Neural cell (in vitro differentiated cells): ENCODE measurements at regions not wholly inside any gene's neighbourhood (a gene's known extent, or its start where the extent isn't known, plus 50 kb on each side); places are given as distances from the start of the nearest gene placed in this dataset.

ENCODE experiments used
- H2AFZ ChIP-seq: fragments of 200-600, 300-800 bp; sonication (generic), shearing (Covaris generic); 2 replicates; pipeline ENCODE4 v1.6.0; 2014; ENCODE audit warnings: low read depth, mild to moderate bottlenecking, antibody characterized with exemption, low read length, moderate library complexity
- H3F3A ChIP-seq: fragments of 200-600 bp; shearing (Covaris generic); 2 replicates; pipeline ENCODE4 v1.6.1; 2016; ENCODE audit warnings: mild to moderate bottlenecking, moderate library complexity, mixed read lengths, antibody characterized with exemption, low read length; ENCODE audit not compliant: insufficient read depth, poor library complexity, severe bottlenecking
- H3K27ac ChIP-seq: fragments of 200-600, 300-800 bp; sonication (generic), shearing (Covaris generic); 2 replicates; pipeline ENCODE4 v1.5.1; 2014; ENCODE audit warnings: mild to moderate bottlenecking, low read length, moderate library complexity
- H3K27me3 ChIP-seq: fragments of 300-800, 200-600 bp; sonication (generic), shearing (Covaris generic); 2 replicates; pipeline ENCODE4 v1.6.0; 2014; ENCODE audit warnings: mild to moderate bottlenecking, low read depth, low read length, moderate library complexity; ENCODE audit not compliant: insufficient read depth
- H3K36me3 ChIP-seq: fragments of 300-800, 200-600 bp; sonication (generic), shearing (Covaris generic); 2 replicates; pipeline ENCODE4 v1.5.1; 2014; ENCODE audit warnings: mild to moderate bottlenecking, antibody characterized with exemption, low read length, moderate library complexity; ENCODE audit not compliant: insufficient read depth
- H3K4me2 ChIP-seq: fragments of 300-800, 200-600 bp; sonication (generic), shearing (Covaris generic); 2 replicates; pipeline ENCODE4 v1.6.0; 2014; ENCODE audit warnings: mild to moderate bottlenecking, low read length
- H3K4me3 ChIP-seq: fragments of 300-800, 200-600 bp; sonication (generic), shearing (Covaris generic); 2 replicates; pipeline ENCODE4 v1.5.1; 2014; ENCODE audit warnings: mild to moderate bottlenecking, low read length, moderate library complexity
- H3K79me2 ChIP-seq: fragments of 200-600 bp; shearing (Covaris generic); replicated peaks from 2 replicates; pipeline ENCODE4 v1.6.0; 2014; ENCODE audit warnings: mild to moderate bottlenecking, low read length, moderate library complexity; ENCODE audit not compliant: insufficient read depth
- H3K9ac ChIP-seq: fragments of 300-800, 200-600 bp; sonication (generic), shearing (Covaris generic); 2 replicates; pipeline ENCODE4 v1.6.1; 2016; ENCODE audit warnings: mild to moderate bottlenecking, low read length, mixed read lengths
- H3K9me2 ChIP-seq: fragments of 200-600 bp; shearing (Covaris generic); 2 replicates; pipeline ENCODE4 v1.6.1; 2016; ENCODE audit warnings: mild to moderate bottlenecking, low read length, mixed read lengths; ENCODE audit not compliant: insufficient read depth
- H3K9me3 ChIP-seq: fragments of 200-600, 300-800 bp; sonication (generic), shearing (Covaris generic); 2 replicates; pipeline ENCODE4 v1.6.1; 2016; ENCODE audit warnings: mild to moderate bottlenecking, mixed run types, low read length, moderate library complexity, mixed read lengths
- H4K20me1 ChIP-seq: fragments of 200-600 bp; shearing (Covaris generic); 2 replicates; pipeline ENCODE4 v1.6.1; 2016; ENCODE audit warnings: mild to moderate bottlenecking, mixed run types; ENCODE audit not compliant: insufficient read depth
- EP300 ChIP-seq: fragments of 450-650 bp; conservative IDR thresholded peaks from 2 replicates; pipeline ENCODE4 v1.6.1; 2014; ENCODE audit warnings: antibody characterized with exemption, mild to moderate bottlenecking, moderate library complexity; ENCODE audit not compliant: poor library complexity, severe bottlenecking
- EZH2 ChIP-seq: fragments of 200-600, 300-800 bp; shearing (Covaris generic), sonication (generic); IDR thresholded peaks from 2 replicates; pipeline ENCODE4 v1.6.1; 2014; ENCODE audit warnings: antibody characterized with exemption, low read length, borderline replicate concordance, mild to moderate bottlenecking; ENCODE audit not compliant: insufficient read depth, poor library complexity, severe bottlenecking
- MXI1 ChIP-seq: fragments of 450-650 bp; conservative IDR thresholded peaks from 2 replicates; pipeline ENCODE4 v1.6.1; 2014; ENCODE audit warnings: antibody characterized with exemption, mild to moderate bottlenecking; ENCODE audit not compliant: poor library complexity, severe bottlenecking
- POLR2AphosphoS5 ChIP-seq: IDR thresholded peaks from 2 replicates; pipeline ENCODE4 v1.6.1; 2012
- RAD21 ChIP-seq: fragments of 450-650 bp; conservative IDR thresholded peaks from 2 replicates; pipeline ENCODE4 v1.6.1; 2014; ENCODE audit warnings: antibody characterized with exemption, mild to moderate bottlenecking, moderate library complexity
- SMC3 ChIP-seq: fragments of 450-650 bp; conservative IDR thresholded peaks from 2 replicates; pipeline ENCODE4 v1.6.1; 2014; ENCODE audit warnings: antibody characterized with exemption, mild to moderate bottlenecking, moderate library complexity; ENCODE audit not compliant: poor library complexity
- TAF1 ChIP-seq: IDR thresholded peaks from 2 replicates; pipeline ENCODE4 v1.6.1; 2012; ENCODE audit warnings: low read depth
- TF ChIP-seq, protein P1 (sequence below): IDR thresholded peaks from 2 replicates; pipeline ENCODE4 v1.6.1; 2012; ENCODE audit warnings: borderline replicate concordance
- TF ChIP-seq, protein P2 (sequence below): fragments of 450-650 bp; IDR thresholded peaks from 2 replicates; pipeline ENCODE4 v1.5.1; 2014; ENCODE audit warnings: antibody characterized with exemption, mild to moderate bottlenecking, moderate library complexity; ENCODE audit not compliant: poor library complexity, severe bottlenecking

DNA sequence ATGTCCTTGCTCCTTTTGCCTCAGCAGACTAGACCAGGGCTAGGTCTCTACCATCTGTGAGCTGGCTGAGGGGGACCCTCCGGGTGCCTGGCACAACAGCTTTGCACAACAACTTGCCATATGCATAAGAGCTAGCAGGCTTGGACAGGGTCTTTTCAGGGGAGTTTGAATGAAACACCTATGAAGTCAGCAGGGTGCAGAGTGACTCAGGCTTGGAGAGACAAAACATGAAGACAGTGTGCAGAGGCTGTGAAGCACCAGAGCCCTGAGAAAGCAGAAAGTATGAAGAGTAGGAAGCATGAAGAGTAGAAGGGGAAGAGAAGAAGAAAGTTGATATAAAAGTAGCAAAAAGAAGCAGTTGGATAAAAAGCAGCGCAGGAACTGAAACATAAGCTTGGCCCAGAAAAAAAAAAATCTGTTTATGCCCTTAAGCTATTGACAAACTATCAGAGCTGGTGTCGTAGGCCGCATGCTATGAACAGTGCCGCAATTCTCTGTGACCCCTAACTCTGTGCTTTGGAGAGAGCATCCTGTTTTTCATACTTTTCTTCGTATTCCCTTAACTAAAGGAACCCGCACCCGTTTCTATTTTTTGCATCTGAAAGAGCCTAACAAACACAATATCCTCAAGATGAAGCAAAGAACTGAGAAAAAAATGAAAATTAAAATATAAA, 52.7 kb upstream of the FAM216B start:
- TF ChIP-seq SMC3 (no peak), RAD21 (no peak), EP300 (no peak), MXI1 (no peak), EZH2 (no peak), TAF1 (no peak)
- TF ChIP-seq, protein P1, sequence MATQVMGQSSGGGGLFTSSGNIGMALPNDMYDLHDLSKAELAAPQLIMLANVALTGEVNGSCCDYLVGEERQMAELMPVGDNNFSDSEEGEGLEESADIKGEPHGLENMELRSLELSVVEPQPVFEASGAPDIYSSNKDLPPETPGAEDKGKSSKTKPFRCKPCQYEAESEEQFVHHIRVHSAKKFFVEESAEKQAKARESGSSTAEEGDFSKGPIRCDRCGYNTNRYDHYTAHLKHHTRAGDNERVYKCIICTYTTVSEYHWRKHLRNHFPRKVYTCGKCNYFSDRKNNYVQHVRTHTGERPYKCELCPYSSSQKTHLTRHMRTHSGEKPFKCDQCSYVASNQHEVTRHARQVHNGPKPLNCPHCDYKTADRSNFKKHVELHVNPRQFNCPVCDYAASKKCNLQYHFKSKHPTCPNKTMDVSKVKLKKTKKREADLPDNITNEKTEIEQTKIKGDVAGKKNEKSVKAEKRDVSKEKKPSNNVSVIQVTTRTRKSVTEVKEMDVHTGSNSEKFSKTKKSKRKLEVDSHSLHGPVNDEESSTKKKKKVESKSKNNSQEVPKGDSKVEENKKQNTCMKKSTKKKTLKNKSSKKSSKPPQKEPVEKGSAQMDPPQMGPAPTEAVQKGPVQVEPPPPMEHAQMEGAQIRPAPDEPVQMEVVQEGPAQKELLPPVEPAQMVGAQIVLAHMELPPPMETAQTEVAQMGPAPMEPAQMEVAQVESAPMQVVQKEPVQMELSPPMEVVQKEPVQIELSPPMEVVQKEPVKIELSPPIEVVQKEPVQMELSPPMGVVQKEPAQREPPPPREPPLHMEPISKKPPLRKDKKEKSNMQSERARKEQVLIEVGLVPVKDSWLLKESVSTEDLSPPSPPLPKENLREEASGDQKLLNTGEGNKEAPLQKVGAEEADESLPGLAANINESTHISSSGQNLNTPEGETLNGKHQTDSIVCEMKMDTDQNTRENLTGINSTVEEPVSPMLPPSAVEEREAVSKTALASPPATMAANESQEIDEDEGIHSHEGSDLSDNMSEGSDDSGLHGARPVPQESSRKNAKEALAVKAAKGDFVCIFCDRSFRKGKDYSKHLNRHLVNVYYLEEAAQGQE = no peak
- no peak overlapping the region for H3K9ac ChIP-seq
- H3K36me3 ChIP-seq = no peaks in the 10 kb centered on the region
- no peak overlapping the region for H3K4me3 ChIP-seq
- no peaks in the 10 kb centered on the region for H3K9me2 ChIP-seq
- no peak overlapping the region for H3K4me2 ChIP-seq
- no peaks in the 10 kb centered on the region for H3K27me3 ChIP-seq
- H3F3A ChIP-seq = no peaks in the 10 kb centered on the region
- no peak overlapping the region for H2AFZ ChIP-seq
- no peaks in the 10 kb centered on the region for H3K9me3 ChIP-seq
- no peak overlapping the region for H3K27ac ChIP-seq
- no peaks in the 10 kb centered on the region for H3K79me2 ChIP-seq
- no peaks in the 10 kb centered on the region for H4K20me1 ChIP-seq

DNA sequence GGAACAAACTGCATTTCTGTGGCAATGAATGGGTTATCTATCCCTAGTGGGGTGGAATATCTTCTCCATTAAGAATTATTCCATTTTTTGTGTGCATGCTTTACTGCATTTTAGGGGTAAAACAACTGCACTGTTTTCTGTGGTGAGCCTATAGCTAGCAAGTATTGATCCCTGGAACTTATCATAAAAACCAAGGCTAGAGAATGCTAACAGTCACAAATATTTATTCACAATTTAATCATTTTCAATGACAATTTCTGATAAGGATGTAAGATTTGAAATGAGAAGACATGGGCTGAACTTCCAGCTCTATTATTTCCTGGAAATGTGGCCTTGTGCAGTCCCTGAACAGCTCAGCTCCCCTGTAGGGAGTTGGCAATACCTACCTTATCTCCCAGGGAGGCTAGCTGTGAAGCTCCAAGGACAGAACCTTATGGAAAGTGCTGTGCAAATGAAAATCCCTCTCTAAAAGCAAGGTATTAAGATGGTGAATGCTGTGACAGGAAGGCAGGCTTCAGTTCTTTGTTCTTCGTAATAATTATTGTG, 51.5 kb upstream of the FAM216B start:
- Histone ChIP-seq H3K9me2 (no peaks in the 10 kb centered on the region), H3K9me3 (no peaks in the 10 kb centered on the region), H3K27ac (no peak overlapping the region), H3K36me3 (no peaks in the 10 kb centered on the region), H3K27me3 (no peaks in the 10 kb centered on the region), H3K4me3 (no peak overlapping the region), H2AFZ (peak overlapping the region; percentile 10), H3K4me2 (no peak overlapping the region), H3K79me2 (no peaks in the 10 kb centered on the region), H3F3A (no peaks in the 10 kb centered on the region), H4K20me1 (no peaks in the 10 kb centered on the region), H3K9ac (no peak overlapping the region)
- no peak for TF ChIP-seq RAD21
- no peak for TF ChIP-seq MXI1
- TF ChIP-seq SMC3 = no peak
- no peak for TF ChIP-seq POLR2AphosphoS5
- TF ChIP-seq EP300 = no peak
- TF ChIP-seq, protein P1 = no peak
- no peak for TF ChIP-seq TAF1
- TF ChIP-seq EZH2 = no peak
- TF ChIP-seq, protein P2, sequence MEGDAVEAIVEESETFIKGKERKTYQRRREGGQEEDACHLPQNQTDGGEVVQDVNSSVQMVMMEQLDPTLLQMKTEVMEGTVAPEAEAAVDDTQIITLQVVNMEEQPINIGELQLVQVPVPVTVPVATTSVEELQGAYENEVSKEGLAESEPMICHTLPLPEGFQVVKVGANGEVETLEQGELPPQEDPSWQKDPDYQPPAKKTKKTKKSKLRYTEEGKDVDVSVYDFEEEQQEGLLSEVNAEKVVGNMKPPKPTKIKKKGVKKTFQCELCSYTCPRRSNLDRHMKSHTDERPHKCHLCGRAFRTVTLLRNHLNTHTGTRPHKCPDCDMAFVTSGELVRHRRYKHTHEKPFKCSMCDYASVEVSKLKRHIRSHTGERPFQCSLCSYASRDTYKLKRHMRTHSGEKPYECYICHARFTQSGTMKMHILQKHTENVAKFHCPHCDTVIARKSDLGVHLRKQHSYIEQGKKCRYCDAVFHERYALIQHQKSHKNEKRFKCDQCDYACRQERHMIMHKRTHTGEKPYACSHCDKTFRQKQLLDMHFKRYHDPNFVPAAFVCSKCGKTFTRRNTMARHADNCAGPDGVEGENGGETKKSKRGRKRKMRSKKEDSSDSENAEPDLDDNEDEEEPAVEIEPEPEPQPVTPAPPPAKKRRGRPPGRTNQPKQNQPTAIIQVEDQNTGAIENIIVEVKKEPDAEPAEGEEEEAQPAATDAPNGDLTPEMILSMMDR = no peak
